GM21825 (cell line): ENCODE measurements at regions not wholly inside any gene's neighbourhood (a gene's known extent, or its start where the extent isn't known, plus 50 kb on each side); places are given as distances from the start of the nearest gene placed in this dataset.
"Not testable (repeated sequence)": the region's sequence is repeated elsewhere in the genome, so short reads cannot be mapped to it uniquely, and the experiment has no call there.

Experiments used
- ATAC-seq: cut with Tn5 transposase; IDR thresholded peaks from one replicate; pipeline ENCODE4 v1.9.1; 2021; ENCODE audit warnings: mild to moderate bottlenecking, moderate library complexity; ENCODE audit not compliant: unreplicated experiment

DNA sequence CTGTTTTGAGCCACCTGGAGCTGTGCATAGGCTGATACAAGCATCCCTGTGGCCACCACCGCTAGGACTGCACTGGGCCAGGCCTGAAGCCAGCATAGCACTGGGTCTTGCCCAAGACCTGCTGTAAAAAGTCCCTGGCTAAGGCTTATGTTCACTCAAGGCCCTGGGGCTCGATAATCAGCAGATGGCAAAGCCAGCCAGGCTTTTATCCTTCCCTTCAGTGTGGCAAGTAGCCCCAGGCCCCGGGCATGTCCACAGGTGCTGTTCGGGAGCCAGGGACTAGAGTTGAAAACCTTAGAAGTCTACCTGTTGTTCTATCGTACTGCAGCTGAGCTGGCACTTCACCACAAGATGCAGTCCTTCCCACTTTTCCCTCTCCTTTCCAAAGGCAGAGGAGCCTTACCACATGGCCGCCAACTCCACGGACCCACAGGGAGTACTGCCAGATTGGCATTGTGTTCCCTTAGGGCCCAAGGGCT is 226.4 kb upstream of the ZNF217 start:
- no peak for ATAC-seq

DNA sequence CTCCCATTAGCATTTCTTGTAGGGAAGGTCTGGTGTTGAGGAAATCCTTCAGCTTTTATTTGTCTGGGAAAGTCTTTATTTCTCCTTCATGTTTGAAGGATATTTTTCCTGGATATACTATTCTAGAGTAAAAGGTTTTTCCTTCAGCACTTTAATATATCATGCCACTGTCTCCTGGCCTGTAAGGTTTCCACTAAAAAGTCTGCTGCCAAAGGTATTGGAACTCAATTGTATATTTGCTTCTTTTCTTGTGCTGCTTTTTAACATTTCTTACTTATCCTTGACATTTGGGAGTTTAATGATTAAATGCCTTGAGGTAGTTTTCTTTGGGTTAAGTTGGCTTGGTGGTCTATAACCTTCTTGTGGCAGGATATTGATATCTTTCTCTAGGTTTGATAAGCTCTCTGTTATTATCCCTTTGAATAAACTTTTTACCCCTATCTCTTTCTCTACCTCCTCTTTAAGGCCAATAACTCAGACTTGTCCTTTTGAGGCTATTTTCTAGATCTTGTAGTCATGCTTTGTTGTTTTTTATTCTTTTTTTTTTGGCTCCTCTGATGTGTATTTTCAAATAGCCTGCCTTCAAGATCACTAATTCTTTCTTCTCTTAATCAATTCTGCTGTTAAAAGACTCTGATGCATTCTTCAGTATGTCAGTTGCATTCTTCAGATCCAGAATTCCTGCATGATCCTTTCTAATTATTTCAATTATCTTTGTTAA is 225.0 kb upstream of the ZNF217 start:
- ATAC-seq, result no peak

DNA sequence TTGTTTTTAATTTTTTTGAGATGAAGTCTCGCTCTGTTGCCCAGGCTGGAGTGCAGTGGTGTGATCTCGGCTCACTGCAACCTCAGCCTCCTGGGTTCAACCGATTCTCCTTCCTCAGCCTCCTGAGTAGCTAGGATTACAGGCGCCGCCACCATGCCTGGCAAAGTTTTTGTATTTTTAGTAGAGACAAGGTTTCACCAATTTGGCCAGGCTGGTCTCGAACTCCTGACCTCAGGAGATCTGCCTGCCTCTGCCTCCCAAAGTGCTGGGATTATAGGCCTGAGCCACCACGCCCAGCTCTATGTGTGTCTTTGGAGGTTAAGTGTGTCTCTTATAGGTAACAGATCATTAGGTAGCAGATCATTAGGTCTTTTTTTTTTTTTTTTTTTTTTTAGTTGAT is 223.9 kb upstream of the ZNF217 start:
- ATAC-seq, result not testable (repeated sequence)

DNA sequence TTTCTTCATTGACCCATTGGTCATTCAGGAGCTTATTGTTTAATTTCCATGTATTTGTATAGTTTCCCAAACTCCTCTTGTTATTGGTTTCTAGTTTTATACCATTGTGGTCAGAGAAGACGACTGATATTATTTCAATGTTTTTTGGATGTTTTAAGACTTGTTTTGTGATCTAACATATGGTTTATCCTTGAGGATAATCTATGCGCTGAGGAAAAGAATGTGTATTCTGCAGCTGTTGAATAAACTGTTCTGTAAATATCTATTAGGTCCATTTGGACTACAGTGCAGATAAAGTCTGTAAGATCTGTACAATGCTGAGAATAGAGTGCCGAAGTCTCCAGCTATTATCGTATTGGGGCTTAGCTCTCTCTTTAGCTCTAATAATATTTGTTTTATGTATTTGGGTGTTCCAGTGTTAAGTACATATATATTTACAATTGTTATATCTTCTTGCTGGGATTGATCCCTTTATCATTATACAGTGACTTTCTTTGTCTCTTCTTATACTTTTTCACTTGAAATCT is 223.3 kb upstream of the ZNF217 start:
- ATAC-seq, result no peak

DNA sequence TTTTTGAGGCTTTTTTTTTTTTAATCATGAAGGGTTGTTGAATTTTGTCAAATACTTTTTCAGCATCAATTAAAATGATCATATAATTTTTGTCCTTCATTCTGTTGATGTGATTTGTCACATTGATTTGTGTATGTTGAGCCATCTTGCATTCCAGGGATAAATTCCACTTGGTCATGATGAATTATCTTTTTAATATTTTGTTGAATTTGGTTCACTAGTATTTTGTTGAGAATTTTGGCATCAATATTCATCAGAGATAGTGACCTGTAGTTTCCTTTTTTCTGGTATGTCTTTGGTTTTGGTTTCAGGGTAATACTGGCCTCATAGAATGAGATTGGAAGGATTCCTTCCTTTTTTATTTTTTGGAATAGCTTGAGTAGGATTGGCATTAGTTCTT is 221.9 kb upstream of the ZNF217 start:
- ATAC-seq, result no peak

DNA sequence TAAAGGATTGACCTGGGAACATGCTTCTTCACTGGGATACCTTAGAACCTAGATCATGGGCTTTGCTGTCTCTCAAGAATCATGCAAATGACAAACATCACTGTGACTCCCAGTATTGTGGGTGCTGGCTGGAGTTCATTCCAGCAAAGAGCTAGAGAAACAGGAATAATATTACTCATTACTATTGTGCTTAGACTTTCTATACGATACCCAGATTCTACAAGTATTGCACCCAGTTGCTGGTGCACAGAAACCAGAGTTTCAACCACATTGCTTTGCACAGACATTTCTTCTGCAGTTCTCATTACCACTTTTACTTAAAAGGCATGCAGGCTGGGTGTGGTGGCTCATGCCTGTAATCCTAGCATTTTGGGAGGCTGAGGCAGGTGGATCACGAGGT is 220.4 kb upstream of the ZNF217 start:
- no peak for ATAC-seq

DNA sequence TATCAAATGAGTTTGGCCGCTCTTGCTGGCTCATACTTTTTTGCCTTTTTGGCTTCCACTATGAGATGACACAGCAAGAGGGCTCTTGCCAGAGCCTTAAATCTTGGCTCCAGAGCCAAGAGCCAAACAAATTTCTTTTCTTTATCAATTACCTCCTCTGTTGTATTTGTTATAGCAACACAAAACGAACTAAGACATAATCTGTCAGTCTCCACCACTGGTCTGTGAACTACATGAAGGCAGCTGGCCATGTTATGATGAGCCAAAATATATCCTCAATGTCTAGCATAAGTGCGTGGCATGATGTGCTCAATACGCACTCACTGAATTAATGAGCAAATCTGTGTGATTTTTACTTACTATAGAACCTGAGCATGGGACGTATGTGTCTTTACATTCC is 220.0 kb upstream of the ZNF217 start:
- no peak for ATAC-seq

DNA sequence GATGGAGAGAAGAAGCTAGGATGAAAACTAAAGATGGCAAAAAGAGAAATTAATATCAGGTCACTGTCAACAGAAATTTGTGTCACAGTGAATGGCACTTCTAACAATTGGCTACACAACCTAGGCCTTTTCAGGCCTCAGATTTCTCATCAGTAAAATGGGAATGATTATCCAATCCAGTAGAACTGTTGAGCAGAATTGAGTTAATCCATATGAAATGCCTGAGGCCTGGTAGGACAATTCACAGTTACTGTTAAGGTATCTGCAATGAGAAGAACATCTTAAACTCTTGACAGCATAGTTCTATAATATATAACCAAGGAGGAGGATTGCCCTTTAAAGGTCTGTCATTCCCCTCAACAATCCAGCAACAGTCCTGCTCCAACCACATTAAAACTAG is 217.9 kb upstream of the ZNF217 start:
- no peak for ATAC-seq

DNA sequence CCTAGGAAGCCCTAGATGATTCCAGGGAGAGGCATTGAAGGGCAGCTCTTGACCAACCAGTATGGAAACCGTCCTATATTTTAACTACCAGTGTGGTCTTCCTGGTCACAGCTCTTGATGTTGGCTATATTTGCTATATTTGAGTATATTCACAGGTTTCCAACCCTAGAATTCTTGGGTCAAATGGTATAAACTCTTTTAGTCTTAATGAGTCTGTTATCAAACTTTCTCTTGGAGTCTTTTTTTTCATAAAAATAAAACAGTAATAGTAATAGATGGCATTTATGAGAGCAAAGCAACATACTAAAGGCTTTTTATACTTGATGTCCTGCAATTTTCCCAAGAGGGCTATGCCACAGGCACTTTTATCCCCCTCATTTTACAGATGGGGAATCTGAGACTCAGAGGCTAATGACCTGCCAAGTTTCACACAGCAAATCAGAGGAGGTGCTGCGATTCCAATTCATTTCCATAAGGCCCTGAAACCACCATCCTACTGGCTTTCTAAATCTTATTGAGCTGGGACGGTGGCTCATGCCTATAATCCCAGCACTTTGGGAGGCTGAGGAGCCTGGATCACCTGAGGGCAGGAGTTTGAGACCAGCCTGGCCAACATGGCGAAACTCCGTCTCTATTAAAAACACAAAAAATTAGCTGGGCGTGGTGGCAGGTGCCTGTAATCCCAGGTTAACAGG is 217.2 kb upstream of the ZNF217 start:
- no peak for ATAC-seq

DNA sequence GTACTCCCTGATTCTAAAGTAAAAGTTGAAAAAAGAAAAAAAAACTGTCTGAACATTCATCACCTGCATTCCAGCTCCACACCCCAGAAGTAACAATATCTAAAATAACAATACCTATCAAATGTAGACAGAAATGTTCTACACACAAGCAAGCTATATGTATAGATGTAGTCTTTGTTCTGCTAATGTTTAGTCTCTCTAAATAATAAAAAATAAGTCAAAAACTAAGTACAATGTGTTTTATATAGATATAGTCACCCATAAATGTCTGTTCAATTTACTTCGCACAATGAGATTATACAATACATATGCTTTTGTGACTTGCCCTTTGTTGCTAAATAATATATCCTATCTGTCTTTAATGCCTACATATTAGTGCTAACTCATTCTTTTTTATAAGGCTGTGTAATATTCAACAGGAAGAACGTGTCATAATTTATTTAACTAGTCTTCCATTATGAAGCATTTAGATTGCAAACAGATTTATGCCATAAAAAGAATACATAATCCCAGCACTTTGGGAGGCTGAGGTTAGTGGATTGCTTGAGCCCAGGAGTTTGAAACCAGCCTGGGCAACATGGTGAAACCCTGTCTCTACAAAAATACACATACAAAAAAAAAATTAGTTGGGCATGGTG is 216.2 kb upstream of the ZNF217 start:
- ATAC-seq, result no peak

DNA sequence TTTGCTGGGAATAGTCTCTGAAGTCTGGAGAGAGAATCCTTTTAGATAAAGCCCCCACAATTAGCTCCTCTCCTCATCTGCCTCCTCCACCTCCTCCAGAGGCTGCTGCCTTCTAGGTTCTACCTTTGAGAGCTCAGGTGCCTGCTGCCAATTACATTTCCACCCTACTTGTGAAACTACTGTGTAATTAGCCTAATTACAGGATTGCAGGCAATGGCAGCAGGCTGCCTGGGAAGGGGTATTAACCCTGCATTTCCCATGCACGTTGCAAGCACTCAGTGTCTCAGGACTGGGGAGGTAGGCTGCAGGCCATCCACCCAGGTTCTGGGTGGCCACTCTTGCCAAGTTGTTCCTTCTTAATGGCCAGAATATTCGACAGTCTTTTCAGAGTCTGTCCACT is 215.6 kb upstream of the ZNF217 start:
- no peak for ATAC-seq

DNA sequence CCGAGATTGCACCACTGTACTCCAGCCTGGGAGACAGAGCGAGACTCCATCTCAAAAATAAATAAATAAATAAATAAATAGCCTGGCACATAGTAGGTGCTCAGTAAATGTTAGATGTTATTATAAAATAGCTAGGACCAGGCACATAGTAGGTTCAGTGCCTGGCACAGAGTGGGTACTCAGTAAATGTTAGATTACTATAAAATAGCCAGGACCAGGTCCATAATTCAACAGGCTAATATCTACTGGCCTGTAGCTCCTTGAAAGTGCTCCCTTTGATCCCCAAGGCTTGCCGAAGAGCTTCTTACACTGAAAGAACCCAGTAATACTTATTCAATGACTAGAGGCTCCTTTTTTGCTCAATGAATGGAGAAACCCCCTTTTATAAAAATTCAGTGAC is 215.1 kb upstream of the ZNF217 start:
- ATAC-seq, result no peak

DNA sequence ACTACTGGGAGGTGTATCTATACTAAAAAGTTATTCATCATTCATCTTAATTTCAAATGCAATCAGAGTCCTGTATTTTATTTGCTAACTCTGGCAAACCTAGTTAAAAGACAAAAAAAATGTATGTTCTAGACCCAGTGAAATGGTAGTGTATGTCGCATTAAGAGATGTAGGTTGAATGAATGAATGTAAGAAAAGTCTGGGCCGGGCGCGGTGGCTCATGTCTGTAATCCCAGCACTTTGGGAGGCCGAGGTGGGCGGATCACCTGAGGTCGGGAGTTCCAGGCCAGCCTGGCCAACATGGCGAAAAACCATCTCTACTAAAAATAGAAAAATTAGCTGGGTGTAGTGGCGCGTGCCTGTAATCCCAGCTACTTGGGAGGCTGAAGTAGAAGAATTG is 214.7 kb upstream of the ZNF217 start:
- not testable (repeated sequence) for ATAC-seq

DNA sequence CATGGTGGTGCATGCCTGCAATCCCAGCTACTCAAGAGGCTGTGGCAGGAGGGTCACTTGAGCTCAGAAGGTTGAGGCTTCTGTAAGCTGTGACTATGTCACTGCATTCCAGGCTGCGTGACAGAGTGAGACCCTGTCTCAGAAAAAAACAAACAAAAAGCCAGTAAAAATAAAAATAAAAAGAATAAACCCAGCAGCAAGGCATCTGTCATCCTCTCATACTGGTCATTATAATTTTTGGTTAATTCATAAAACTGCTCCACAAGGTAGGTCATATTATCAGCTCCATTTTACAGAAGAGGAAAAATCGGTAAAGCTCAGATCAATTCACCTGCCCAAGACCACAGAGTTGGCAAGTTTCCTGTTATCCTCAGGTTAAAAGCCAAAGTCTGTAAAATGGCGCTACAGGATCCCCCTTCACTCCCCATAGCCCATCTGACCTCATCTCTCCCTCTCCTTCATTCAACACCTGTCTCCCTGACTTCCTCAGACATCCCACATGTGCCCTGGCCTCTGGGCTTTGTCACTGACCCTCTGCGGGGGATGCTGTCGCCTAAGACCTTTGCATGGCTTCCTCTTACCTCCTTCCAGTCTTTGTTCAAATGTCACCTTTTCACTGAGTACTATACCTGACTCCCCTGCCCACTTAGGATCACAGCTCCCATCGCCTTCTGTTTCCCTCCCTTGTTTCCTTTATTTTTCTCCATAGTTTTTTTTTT is 213.2 kb upstream of the ZNF217 start:
- no peak for ATAC-seq

DNA sequence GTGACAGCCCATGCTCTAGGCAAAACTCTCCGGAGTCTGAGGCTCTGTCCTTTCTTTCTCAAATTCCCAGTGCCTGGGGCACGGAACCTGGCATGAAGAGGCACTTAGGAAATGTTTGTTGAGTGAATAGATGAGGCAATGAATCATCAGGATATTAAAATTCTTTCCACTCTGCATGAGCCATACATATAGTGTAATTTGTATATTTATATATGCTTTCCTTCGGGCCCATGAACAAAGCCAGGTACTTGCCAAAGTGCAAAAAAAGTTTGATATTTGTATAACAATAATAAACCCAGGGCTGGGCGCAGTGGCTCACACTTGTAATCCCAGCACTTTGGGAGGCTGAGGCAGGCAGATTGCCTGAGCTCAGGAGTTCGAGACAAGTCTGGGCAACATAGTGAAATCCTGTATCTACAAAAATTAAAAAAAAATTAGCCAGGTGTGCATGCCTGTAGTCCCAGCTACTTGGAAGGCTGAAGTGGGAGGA is 212.3 kb upstream of the ZNF217 start:
- ATAC-seq, result no peak

DNA sequence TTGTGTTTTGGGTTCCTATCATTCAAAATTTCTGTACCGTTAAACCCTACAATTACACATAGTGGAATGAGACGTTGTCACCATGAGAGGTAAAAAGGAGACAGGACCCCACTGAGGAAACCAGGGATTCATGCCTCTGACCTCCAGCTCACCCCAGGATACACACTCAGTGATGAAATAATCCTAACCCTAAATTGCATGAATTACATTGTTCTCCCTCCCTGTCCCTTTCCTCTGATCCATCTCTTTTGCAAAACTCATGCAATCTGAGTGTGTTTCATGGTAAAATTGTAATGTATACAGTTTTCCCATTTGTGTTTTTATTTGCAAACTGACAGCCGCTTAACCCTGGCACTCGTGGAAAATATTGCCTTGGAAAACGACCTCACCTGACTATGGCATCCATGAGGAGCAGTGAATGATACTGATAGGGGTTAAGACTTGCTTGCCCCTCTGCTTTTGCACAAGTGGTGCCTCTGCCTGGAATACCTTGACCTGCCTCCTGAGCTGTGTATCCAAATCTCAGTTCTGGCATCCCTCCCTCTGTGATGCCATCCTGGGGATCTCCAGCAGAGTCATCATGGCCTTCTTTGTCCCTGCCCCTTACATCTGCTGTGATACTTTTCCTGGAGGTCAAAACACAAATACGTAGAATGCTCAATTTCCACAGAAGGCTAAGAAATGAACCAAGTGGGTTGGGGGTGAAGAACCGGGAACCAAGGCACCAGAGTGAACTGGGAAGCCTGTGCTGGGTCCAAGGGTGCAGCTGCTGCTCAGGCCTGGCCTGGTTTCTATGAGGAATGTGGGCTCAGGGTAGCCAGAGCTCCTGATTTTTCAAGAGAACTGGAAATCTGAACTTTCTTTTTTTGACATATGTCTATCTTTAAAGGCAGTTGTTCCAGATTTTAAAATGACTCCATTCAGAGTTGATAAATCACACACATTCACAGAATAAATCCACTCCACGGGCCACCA is 211.6 kb upstream of the ZNF217 start:
- ATAC-seq, result no peak

DNA sequence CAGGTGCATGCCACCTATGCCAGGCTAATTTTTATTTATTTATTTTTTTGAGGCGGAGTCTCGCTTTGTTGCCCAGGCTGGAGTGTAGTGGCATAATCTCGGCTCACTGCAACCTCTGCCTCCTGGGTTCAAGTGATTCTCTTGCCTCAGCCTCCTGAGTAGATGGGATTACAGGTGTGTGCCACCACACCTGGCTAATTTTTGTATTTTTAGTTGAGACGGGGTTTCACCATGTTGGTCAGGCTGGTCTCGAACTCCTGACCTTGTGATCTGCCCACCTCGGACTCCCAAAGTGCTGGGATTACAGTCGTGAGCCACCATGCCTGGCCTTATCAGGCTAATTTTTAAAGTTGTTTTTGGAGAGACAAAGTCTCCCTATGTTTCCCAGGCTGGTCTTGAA is 210.7 kb upstream of the ZNF217 start:
- not testable (repeated sequence) for ATAC-seq

DNA sequence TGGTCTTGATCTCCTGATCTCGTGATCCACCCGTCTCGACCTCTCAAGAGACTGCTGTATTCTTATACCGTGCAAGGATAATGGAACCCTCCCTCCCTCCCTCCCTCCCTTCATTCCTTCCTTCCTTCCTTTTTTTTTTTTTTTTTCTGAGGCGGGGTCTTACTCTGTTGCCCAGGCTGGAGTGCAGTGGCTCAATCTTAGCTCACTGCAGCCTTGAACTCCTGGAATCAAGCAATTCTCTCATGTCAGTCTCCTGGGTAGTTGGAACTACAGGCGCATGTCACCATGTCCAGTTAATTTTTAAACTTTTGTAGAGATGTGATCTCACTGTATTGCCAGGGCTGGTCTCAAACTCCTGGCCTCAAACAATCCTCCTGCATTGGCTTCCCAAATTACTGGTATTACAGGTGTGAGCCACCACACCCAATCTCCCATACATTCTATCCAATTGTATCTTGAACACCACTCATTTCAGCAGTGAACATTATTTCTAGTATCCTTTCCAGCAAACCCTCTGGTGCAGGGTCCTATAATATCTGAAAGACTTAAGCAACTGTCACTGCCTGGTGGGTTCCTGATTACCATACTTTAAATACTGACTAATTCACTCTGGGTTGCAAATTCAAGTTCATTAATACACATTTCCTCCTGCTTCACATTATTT is 210.0 kb upstream of the ZNF217 start:
- ATAC-seq, result no peak

DNA sequence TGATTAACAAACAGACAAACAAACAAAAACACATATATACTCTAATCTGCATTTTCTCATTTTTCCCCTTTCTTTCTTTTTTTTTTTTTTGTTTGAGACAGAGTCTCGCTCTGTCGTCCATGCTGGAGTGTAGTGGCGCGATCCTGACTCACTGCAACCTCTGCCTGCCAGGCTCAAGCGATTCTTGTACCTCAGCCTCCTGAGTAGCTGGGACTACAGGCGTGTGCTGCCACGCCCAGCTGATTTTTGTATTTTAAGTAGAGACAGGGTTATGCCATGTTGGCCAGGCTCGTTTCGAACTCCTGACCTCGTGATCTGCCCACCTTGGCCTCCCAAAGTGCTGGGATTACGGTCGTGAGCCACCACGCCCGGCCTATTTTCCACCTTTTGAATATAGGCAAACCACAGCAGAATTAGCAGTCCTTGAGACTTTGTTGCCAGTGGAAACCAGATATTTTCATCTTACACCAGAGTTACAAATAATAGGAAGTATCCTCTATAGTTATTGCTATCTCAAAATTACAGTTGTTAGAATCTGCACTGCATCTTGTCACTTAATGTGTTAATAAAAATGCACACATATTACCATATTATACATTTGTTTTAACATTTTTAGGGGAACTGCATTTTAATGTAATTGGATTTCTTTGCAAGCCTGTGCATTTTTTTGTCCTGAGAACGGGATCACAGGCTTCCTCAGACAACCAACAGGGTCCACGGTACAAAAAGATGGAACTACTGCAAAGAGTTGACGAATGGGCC is 208.2 kb upstream of the ZNF217 start:
- no peak for ATAC-seq
